ENCODE measurements at regions not wholly inside any gene's neighbourhood (a gene's known extent, or its start where the extent isn't known, plus 50 kb on each side); places are given as distances from the start of the nearest gene placed in this dataset.
"Not testable (repeated sequence)": the region's sequence is repeated elsewhere in the genome, so short reads cannot be mapped to it uniquely, and the experiment has no call there.

DNA sequence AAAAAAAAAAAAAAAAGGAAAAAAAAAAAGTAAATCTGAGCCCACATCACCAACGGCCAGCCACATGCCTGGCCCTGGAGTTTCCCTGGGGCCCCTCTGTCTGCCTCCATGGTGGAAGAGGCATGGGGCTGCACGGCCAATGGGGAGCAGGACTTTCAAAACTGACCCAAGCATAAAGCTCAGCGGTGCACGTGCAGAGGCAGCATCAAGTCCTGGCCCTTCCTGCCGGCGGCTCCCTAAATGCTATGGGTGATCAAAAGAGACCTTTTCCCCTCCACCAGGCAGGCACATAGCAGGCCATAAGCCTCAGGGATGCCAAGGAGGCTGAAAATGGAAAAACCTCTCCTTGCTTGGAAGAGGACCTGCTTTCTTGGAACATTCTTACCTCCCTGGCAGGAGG lies 94.3 kb downstream of the OAT start:
- DNase-seq (ENCODE audit: low read depth in 3 of 3), result no peak

DNA sequence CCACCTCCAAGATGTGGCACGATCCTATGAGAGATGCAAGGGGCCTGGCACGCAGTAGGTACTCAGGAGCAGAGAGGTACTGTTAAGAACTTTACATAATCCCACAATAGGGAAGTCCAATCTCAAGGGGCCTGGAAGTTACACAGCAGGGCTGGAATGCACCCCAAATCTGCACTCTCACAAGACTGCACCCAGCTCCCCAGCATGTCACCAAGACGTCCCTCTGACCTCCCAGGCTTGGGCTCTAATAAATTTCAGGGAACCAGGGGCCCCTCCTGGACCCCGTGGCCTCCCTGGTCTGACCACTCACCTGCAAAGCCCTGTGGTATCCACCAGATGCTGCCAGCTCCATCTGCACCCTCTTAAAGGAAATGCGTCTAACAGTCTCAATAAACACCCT lies 94.9 kb downstream of the OAT start:
- DNase-seq (ENCODE audit: low read depth in 3 of 3), result no peak

GRCh38 chr10:124323111-124323725 lies 95.5 kb downstream of the OAT start:
- no peak for DNase-seq (ENCODE audit: low read depth in 3 of 3)

DNA sequence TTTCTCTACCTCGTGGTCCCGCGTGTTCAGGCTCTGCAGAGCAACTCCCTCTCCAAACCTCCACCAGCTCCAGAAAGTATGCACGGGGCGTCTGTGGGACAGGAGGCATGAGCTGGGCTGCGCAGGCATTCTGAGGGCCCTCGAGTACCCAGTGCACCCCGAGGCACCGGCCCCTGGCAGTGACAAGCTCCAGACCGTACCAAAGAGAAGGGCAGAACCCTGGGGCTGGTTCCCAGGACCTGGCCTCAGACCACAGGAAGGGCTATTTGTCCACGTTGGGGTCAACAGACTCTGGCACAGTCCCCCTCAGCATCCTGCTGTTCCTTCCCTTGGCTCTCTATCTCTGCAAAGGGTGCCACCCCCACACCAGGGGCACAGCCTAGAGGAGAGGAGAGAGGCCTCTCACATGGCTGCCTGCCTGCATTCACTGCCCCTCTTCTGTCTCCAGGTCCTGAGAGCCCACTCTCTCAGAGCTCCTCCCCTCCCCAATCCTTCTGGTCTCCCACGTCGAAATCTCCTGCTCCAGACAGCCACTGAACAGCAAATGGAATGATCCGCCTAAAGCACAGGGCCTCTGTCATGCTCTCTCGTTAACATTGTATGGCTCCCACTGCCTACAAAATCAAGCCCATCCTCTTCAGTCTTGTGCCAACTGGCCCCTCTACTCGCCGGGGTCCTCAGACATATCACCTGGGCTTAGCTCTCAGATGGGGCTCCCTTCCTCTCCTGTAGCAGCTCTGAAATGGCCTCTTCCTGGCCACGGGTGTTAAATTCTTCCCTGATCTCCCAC lies 96.3 kb downstream of the OAT start:
- no peak for DNase-seq (ENCODE audit: low read depth in 3 of 3)

DNA sequence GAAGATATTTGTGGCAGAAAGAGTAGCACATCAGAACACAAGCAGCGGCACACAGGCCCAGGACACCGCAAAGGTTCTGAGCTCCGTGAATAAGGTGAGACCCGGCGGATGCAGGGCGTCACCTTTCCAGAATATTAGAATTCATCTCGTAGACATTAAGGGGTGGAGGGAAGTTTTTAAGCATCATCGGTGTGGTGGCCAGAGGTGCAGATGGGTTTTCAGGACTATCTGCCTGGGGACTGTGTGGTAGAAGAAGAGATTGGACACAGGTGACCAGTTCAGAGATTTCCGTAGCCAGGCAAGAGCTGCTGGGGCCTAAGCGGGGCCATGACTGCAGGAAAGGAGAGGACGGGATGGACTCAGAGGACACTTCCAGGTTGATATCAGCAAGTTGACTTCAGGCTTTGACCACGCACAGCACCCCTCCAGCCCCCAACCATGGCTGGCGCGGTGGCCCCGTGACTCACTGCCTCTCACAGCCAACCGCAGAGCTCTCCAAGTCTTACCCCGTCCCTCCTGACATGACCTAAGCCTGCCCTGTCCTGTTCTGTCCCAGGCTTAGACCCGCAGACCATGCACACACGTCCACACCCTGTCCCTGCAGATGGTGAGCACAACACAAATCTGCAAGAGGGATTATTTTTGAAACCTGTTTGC lies 97.2 kb downstream of the OAT start:
- no peak for DNase-seq (ENCODE audit: low read depth in 3 of 3)

- no peak for DNase-seq (ENCODE audit: low read depth in 3 of 3)
Observed at GRCh38 chr10:124320778-124321432, 97.8 kb downstream of the OAT start.

GRCh38 chr10:124319926-124320391 lies 98.8 kb downstream of the OAT start:
- DNase-seq (ENCODE audit: low read depth in 3 of 3), result no peak

DNA sequence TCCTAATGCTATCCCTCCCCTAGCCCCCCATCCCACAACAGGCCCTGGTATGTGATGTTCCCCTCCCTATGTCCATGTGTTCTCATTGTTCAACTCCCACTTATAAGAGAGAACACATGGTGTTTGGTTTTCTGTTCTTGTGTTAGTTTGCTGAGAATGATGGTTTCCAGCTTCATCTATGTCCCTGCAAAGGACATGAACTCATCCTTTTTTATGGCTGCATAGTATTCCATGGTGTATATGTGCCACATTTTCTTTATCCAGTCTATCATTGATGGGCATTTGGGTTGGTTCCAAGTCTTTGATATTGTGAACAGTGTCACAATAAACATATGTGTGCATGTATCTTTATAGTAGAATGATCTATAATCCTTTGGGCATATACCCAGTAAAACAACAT lies 99.2 kb downstream of the OAT start:
- not testable (repeated sequence) for DNase-seq (ENCODE audit: low read depth in 3 of 3)

- DNase-seq (ENCODE audit: low read depth in 3 of 3), result no peak
Observed at GRCh38 chr10:124318811-124319210, 99.9 kb downstream of the OAT start.

GRCh38 chr10:124318076-124318475 lies 100.6 kb downstream of the OAT start:
- no peak for DNase-seq (ENCODE audit: low read depth in 3 of 3)

- DNase-seq (ENCODE audit: low read depth in 3 of 3), result no peak
Observed at GRCh38 chr10:124316326-124316725, 102.4 kb downstream of the OAT start.

GRCh38 chr10:124315591-124316270 lies 103.0 kb downstream of the OAT start:
- DNase-seq (ENCODE audit: low read depth in 3 of 3), result no peak

GRCh38 chr10:124313374-124313773 lies 105.3 kb downstream of the OAT start:
- DNase-seq (ENCODE audit: low read depth in 3 of 3), result no peak

DNA sequence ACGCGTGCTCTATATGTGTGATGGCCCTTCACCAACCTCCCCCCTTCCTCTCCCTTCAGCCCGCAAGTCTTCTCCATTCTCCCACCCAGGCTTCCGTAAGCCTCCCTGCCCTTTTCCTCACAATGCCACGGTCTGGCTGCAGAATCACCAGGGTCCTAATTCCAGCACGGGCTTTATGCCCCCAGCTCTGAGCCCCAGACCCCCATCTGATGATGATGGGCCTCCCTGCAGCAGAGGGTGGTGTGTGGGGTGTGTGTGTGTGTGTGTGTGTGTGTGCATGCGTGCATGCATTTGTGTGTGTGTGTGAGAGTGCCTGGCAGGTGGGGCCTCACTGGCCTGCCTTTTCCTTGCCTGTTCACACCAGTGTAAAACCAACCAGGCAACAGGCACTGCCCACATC lies 109.9 kb downstream of the OAT start:
- no peak for DNase-seq (ENCODE audit: low read depth in 3 of 3)

DNA sequence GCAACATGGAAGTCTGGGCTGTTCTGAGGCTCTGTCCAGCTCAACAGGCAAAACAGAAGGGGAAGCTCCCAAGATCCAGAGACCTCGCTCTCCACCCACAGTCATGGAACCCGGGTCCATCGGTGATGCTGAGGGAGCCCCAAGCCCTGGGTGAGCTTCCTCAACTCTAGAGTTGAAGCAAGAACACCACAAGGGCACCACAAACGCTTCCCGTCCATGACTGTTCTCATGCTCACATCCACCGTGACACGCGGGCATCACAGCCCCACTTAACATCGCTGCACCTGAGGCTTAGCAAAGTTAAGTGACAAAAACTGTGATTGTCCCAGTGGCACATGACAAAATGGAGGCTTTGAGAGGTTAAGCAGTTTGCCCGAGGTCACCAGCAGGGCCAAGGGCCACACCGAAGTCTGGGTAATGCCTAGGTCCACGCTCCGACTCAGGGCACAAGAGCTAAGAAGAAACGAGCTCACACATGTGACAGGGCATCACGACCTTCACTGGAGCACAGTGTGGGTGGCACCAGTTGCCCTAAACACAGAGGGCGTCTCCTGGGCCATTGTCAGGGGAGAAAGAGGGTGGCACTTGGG lies 110.6 kb downstream of the OAT start:
- DNase-seq (ENCODE audit: low read depth in 3 of 3), result no peak

- no peak for DNase-seq (ENCODE audit: low read depth in 3 of 3)
Observed at GRCh38 chr10:124307591-124307990, 111.1 kb downstream of the OAT start.

DNA sequence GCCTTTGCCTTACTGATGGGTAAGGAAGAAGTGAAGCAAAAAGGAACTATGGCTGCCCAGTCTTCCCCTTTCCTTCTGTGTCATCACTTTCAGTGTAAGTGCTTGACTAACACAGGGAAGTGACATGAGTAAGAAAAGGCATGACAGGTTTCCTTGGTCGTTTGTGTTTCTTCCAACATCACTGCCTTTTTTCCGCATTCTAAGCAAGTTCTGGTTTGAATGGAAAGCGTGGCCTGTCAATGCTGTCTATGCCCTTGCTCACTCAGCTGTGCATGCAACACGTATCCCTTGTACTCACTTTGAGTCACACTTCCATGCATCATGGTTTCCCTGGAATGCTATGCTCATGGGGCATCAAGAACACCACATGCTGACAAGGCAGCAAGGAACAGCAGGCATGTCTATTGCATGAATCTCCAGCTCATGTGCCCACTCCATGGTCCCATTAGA lies 111.8 kb downstream of the OAT start:
- no peak for DNase-seq (ENCODE audit: low read depth in 3 of 3)

DNA sequence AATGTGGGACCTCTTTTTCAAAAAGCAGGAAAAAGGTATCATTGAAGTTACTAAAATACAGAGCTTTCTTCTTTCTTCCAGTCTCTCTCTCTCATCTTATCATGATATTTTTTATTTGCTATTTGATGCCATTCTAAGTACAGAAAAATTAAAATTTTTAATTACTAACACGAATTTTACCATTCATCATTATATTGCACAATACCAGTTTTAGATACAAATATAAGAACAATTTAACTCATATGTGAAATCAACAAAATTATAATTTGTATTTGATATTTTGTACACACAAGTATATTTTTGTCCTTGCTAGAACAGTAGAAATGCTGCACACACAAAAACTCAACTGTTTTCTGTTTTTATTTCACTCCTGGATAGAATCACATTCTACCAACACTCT lies 112.2 kb downstream of the OAT start:
- no peak for DNase-seq (ENCODE audit: low read depth in 3 of 3)

DNA sequence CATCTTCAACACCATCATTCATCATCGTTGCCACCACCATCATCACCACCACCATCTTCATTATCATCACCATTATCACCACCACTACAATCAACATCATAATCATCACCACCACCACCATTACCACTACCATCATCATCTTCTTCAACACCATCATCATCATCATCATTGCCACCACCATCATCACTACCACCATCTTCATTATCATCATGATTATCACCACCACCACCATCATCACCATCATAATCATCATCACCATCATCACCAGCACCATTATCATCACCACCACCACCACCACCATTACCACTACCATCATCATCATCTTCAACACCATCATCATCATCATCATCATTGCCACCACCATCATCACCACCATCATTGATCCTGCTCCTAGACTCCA lies 112.7 kb downstream of the OAT start:
- DNase-seq (ENCODE audit: low read depth in 3 of 3), result no peak

GRCh38 chr10:124305131-124305530 lies 113.6 kb downstream of the OAT start:
- DNase-seq (ENCODE audit: low read depth in 3 of 3), result no peak

DNA sequence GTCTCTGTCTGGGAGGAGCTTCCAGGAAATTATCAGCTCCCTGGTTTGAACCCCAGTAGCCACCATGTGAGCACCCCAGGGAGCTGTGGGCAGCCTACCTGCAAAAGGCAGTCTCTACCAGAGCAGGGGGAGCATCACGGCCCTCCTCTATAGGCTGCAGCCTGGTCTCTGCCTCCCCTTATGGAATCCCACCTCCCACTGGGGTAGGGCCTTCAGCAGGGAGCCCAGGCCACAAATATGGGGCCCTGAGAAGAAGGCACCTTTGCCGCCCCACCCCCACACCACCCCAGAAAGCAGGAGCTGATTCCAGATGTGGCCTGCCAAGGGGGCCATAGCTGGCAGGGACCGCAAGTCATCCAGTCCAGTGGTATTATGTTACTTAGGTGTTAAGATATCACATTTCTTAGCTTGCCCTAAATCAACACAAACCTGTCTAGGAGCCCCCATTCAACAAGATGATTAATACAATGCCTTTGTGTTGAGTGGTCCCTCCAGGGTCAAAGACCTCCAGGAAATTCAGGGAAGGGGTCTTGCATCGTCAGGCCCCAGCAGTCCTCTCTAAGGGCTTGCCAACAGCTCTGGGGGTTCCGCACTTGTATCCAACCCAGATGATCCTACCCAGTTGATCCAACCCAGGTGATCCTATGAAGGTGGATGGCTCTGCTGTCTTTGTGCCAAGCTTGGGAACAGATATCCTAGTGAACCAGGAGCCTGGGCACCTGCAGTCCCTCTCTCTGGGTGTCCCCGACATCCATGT lies 114.9 kb downstream of the OAT start:
- no peak for DNase-seq (ENCODE audit: low read depth in 3 of 3)

Data from stimulated activated CD4-positive, alpha-beta T cell treated with anti-CD3 and anti-CD28 coated beads, TNF-alpha, amount 100 ng/mL, for 48 hours (primary cell).